GM23338 (cell line): ENCODE measurements at regions not wholly inside any gene's neighbourhood (a gene's known extent, or its start where the extent isn't known, plus 50 kb on each side); places are given as distances from the start of the nearest gene placed in this dataset.

Source experiments
- CREB1 ChIP-seq: fragments of 250-450 bp; sonication (Bioruptor Pico); IDR thresholded peaks from 2 replicates; pipeline ENCODE4 v1.5.0; 2020; ENCODE audit warnings: low read depth, mild to moderate bottlenecking, moderate library complexity
- EZH2 ChIP-seq: fragments of 200-600 bp; sonication (generic); IDR thresholded peaks from one replicate; pipeline ENCODE4 v1.8.0; 2017; ENCODE audit warnings: antibody characterized with exemption, mild to moderate bottlenecking, low read depth; ENCODE audit not compliant: unreplicated experiment
- EZH2phosphoT487 ChIP-seq: fragments of 200-600 bp; sonication (generic); IDR thresholded peaks from one replicate; pipeline ENCODE4 v1.8.1; 2018; ENCODE audit warnings: antibody characterized with exemption; ENCODE audit not compliant: unreplicated experiment
- JUNB ChIP-seq: IDR thresholded peaks from one replicate; pipeline ENCODE4 v1.6.1; 2016; ENCODE audit warnings: antibody characterized with exemption; ENCODE audit not compliant: unreplicated experiment
- POLR2AphosphoS5 ChIP-seq: IDR thresholded peaks from 2 replicates; pipeline ENCODE4 v1.6.1; 2016; ENCODE audit warnings: antibody characterized with exemption, low read depth
- TF ChIP-seq, protein P1 (sequence below), 2 experiments: fragments of 200-600 bp in 1 of 2; sonication (generic) in 1 of 2; conservative IDR thresholded peaks; 2 replicates each; pipeline versions ENCODE4 v1.5.1 to v1.6.1; 2016 to 2017; ENCODE audit warnings: antibody characterized with exemption in 2 of 2, low read depth in 2 of 2, mild to moderate bottlenecking in 2 of 2, moderate library complexity in 1 of 2
- TF ChIP-seq, protein P2 (sequence below): IDR thresholded peaks from one replicate; pipeline ENCODE4 v1.6.1; 2018; ENCODE audit warnings: antibody characterized with exemption; ENCODE audit not compliant: unreplicated experiment

DNA sequence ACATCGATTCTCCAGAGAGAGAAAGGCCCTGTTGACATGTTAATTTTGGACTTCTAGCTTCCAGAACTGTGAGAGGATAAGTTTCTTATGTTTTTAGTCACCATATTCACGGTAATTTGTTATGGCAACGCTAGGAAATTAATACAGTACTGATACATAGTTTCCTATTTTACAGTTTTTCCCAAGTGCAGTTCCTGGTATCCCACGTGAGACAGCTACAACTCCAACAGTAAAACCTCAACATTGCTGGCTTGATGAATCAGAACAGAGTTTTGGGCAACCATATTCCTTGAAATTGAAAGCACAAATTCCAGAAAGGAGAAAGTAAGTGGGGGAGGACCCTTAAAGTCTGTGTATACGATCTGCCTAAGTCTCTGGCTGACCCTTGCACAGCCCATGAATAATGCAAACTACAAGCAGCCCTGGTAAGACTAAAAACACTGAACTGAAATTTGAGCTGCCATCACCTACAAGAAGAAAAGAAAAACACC lies 505.1 kb upstream of the NRSN1 start:
- TF ChIP-seq POLR2AphosphoS5 = no peak
- TF ChIP-seq, protein P1, sequence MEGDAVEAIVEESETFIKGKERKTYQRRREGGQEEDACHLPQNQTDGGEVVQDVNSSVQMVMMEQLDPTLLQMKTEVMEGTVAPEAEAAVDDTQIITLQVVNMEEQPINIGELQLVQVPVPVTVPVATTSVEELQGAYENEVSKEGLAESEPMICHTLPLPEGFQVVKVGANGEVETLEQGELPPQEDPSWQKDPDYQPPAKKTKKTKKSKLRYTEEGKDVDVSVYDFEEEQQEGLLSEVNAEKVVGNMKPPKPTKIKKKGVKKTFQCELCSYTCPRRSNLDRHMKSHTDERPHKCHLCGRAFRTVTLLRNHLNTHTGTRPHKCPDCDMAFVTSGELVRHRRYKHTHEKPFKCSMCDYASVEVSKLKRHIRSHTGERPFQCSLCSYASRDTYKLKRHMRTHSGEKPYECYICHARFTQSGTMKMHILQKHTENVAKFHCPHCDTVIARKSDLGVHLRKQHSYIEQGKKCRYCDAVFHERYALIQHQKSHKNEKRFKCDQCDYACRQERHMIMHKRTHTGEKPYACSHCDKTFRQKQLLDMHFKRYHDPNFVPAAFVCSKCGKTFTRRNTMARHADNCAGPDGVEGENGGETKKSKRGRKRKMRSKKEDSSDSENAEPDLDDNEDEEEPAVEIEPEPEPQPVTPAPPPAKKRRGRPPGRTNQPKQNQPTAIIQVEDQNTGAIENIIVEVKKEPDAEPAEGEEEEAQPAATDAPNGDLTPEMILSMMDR (conservative IDR thresholded peaks at IDR 0.05; ENCODE audit: low read depth in 2 of 2) = no peak
- TF ChIP-seq EZH2 = no peak
- TF ChIP-seq CREB1 (CRISPR knock-in tag) = no peak
- TF ChIP-seq EZH2phosphoT487 = no peak
- no peak for TF ChIP-seq JUNB
- TF ChIP-seq, protein P2, sequence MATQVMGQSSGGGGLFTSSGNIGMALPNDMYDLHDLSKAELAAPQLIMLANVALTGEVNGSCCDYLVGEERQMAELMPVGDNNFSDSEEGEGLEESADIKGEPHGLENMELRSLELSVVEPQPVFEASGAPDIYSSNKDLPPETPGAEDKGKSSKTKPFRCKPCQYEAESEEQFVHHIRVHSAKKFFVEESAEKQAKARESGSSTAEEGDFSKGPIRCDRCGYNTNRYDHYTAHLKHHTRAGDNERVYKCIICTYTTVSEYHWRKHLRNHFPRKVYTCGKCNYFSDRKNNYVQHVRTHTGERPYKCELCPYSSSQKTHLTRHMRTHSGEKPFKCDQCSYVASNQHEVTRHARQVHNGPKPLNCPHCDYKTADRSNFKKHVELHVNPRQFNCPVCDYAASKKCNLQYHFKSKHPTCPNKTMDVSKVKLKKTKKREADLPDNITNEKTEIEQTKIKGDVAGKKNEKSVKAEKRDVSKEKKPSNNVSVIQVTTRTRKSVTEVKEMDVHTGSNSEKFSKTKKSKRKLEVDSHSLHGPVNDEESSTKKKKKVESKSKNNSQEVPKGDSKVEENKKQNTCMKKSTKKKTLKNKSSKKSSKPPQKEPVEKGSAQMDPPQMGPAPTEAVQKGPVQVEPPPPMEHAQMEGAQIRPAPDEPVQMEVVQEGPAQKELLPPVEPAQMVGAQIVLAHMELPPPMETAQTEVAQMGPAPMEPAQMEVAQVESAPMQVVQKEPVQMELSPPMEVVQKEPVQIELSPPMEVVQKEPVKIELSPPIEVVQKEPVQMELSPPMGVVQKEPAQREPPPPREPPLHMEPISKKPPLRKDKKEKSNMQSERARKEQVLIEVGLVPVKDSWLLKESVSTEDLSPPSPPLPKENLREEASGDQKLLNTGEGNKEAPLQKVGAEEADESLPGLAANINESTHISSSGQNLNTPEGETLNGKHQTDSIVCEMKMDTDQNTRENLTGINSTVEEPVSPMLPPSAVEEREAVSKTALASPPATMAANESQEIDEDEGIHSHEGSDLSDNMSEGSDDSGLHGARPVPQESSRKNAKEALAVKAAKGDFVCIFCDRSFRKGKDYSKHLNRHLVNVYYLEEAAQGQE = no peak
